IMR-90 (cell line): ENCODE measurements at regions not wholly inside any gene's neighbourhood (a gene's known extent, or its start where the extent isn't known, plus 50 kb on each side); places are given as distances from the start of the nearest gene placed in this dataset.
A peak's percentile ranks its signal among the peaks of the same experiment; 100 is the strongest.

Source experiments
- ATAC-seq: fragments of 200-7000 bp; cut with Tn5 transposase; 2 replicates; pipeline ENCODE4 v1.9.1; 2020; ENCODE audit warnings: low read depth, mild to moderate bottlenecking, moderate library complexity
- BruUV-seq: library from RNA; stranded (reverse); fragments of 400-500 nt; replicated peaks from 2 replicates; lab custom pipeline; 2021; lab: Mats Ljungman, UMichigan
- CTCF ChIA-PET: fragments of 300-600 bp; formaldehyde crosslinking; extraction: SDS; loops from one replicate; lab custom pipeline; 2021; ENCODE audit warnings: antibody characterized with exemption; lab: Yijun Ruan, JAX
- POLR2A ChIA-PET: fragments of 300-600 bp; sonication (Branson Sonifier 250); formaldehyde crosslinking; loops from one replicate; lab custom pipeline; 2022; ENCODE audit warnings: antibody characterized with exemption; ENCODE audit not compliant: unreplicated experiment; lab: Charles Lee
- DNase-seq: peaks from one replicate; pipeline ENCODE4 v3.0.0; 2013
- H2AFZ ChIP-seq: replicated peaks from 2 replicates; pipeline ENCODE3; 2013; ENCODE audit warnings: low read length, mild to moderate bottlenecking; ENCODE audit not compliant: poor library complexity
- H2AK5ac ChIP-seq: 2 replicates; pipeline ENCODE4 v1.6.1; 2013; ENCODE audit warnings: low read depth, low read length, inconsistent platforms
- H2AK9ac ChIP-seq: replicated peaks from 2 replicates; pipeline ENCODE3; 2013; ENCODE audit warnings: mild to moderate bottlenecking, low read depth, low read length, moderate library complexity; ENCODE audit not compliant: poor library complexity
- H2BK120ac ChIP-seq: 2 replicates; pipeline ENCODE4 v1.6.1; 2013; ENCODE audit warnings: low read depth, low read length, inconsistent platforms
- H2BK15ac ChIP-seq: 3 replicates; pipeline ENCODE4 v1.6.1; 2013; ENCODE audit warnings: low read depth, low read length, inconsistent platforms
- H2BK20ac ChIP-seq: 2 replicates; pipeline ENCODE4 v1.6.1; 2013; ENCODE audit warnings: low read depth, mild to moderate bottlenecking, inconsistent platforms, low read length, moderate library complexity
- H2BK5ac ChIP-seq: 2 replicates; pipeline ENCODE4 v1.6.1; 2013; ENCODE audit warnings: mild to moderate bottlenecking, low read depth, low read length, inconsistent platforms; ENCODE audit not compliant: poor library complexity, severe bottlenecking
- H3K14ac ChIP-seq: replicated peaks from 2 replicates; pipeline ENCODE4 v1.6.1; 2013; ENCODE audit warnings: low read depth, low read length, inconsistent platforms
- H3K18ac ChIP-seq: 2 replicates; pipeline ENCODE4 v1.6.1; 2013; ENCODE audit warnings: low read depth, low read length, control low read depth
- H3K23ac ChIP-seq: 2 replicates; pipeline ENCODE4 v1.6.1; 2013; ENCODE audit warnings: low read depth, low read length, inconsistent platforms
- H3K27ac ChIP-seq: 2 replicates; pipeline ENCODE4 v1.5.1; 2013; ENCODE audit warnings: mild to moderate bottlenecking, control low read depth, low read length; ENCODE audit not compliant: insufficient read depth
- H3K27me3 ChIP-seq: 2 replicates; pipeline ENCODE4 v1.6.1; 2013; ENCODE audit warnings: low read length; ENCODE audit not compliant: control insufficient read depth, insufficient read depth
- H3K36me3 ChIP-seq: 2 replicates; pipeline ENCODE4 v1.6.1; 2013; ENCODE audit warnings: low read length, mixed read lengths; ENCODE audit not compliant: control insufficient read depth, insufficient read depth
- H3K4ac ChIP-seq: 2 replicates; pipeline ENCODE4 v1.6.1; 2013; ENCODE audit warnings: low read depth, low read length, inconsistent platforms
- H3K4me1 ChIP-seq: 2 replicates; pipeline ENCODE4 v1.6.1; 2013; ENCODE audit warnings: low read length, mixed read lengths; ENCODE audit not compliant: control insufficient read depth, insufficient read depth
- H3K4me2 ChIP-seq: 2 replicates; pipeline ENCODE4 v1.6.1; 2013; ENCODE audit warnings: low read depth, mild to moderate bottlenecking, control low read depth, low read length, moderate library complexity
- H3K4me3 ChIP-seq: 2 replicates; pipeline ENCODE4 v1.5.1; 2013; ENCODE audit warnings: low read depth, mild to moderate bottlenecking, control low read depth, low read length, moderate library complexity; ENCODE audit not compliant: insufficient read depth
- H3K56ac ChIP-seq: 2 replicates; pipeline ENCODE4 v1.6.1; 2013; ENCODE audit warnings: low read length, inconsistent platforms; ENCODE audit not compliant: insufficient read depth; ENCODE audit errors: extremely low read depth
- H3K79me1 ChIP-seq, 2 experiments: 2 replicates each; pipeline ENCODE4 v1.6.1; 2013; ENCODE audit warnings: low read length in 2 of 2, inconsistent platforms in 1 of 2, low read depth in 1 of 2
- H3K9ac ChIP-seq: 2 replicates; pipeline ENCODE4 v1.6.1; 2013; ENCODE audit warnings: low read depth, low read length, control low read depth
- H3K9me1 ChIP-seq: 2 replicates; pipeline ENCODE4 v1.6.1; 2013; ENCODE audit warnings: low read length, inconsistent platforms; ENCODE audit not compliant: insufficient read depth
- H3K9me3 ChIP-seq: 2 replicates; pipeline ENCODE4 v1.6.1; 2013; ENCODE audit warnings: low read length; ENCODE audit not compliant: control insufficient read depth, insufficient read depth
- H4K20me1 ChIP-seq: 2 replicates; pipeline ENCODE4 v1.6.1; 2013; ENCODE audit warnings: low read length, inconsistent platforms; ENCODE audit not compliant: insufficient read depth
- H4K5ac ChIP-seq: 2 replicates; pipeline ENCODE4 v1.6.1; 2013; ENCODE audit warnings: mild to moderate bottlenecking, low read depth, low read length, control low read depth
- H4K8ac ChIP-seq, 2 experiments: 2 replicates each; pipeline ENCODE4 v1.6.1; 2013; ENCODE audit warnings: low read depth in 2 of 2, low read length in 2 of 2, control low read depth in 1 of 2, inconsistent platforms in 1 of 2
- H4K91ac ChIP-seq: 2 replicates; pipeline ENCODE4 v1.6.1; 2013; ENCODE audit warnings: low read depth, low read length, inconsistent platforms; ENCODE audit not compliant: insufficient read depth
- BHLHE40 ChIP-seq: fragments of 150-350 bp; IDR thresholded peaks from 2 replicates; pipeline ENCODE4 v1.6.1; 2016; ENCODE audit warnings: mild to moderate bottlenecking, low read depth, low read length
- CEBPB ChIP-seq: IDR thresholded peaks from 2 replicates; pipeline ENCODE4 v1.6.1; 2012; ENCODE audit warnings: low read depth, low read length, improper control_type of control experiment
- CHD1 ChIP-seq: IDR thresholded peaks from 2 replicates; pipeline ENCODE4 v1.6.1; 2012; ENCODE audit warnings: low read depth, low read length, improper control_type of control experiment
- FOS ChIP-seq: fragments of 150-350 bp; IDR thresholded peaks from 2 replicates; pipeline ENCODE4 v1.6.1; 2016; ENCODE audit warnings: low read depth, low read length
- MAFK ChIP-seq: IDR thresholded peaks from 2 replicates; pipeline ENCODE4 v1.6.1; 2012; ENCODE audit warnings: low read depth, low read length, improper control_type of control experiment
- MAZ ChIP-seq: IDR thresholded peaks from 2 replicates; pipeline ENCODE4 v1.6.1; 2012; ENCODE audit warnings: low read depth, mild to moderate bottlenecking, low read length, improper control_type of control experiment, moderate library complexity, borderline replicate concordance
- MXI1 ChIP-seq: IDR thresholded peaks from 2 replicates; pipeline ENCODE4 v1.6.1; 2012; ENCODE audit warnings: low read depth, mild to moderate bottlenecking, low read length, moderate library complexity, borderline replicate concordance
- NFE2L2 ChIP-seq: fragments of 150-350 bp; IDR thresholded peaks from 2 replicates; pipeline ENCODE4 v1.6.1; 2016; ENCODE audit warnings: low read depth, mild to moderate bottlenecking, low read length
- POLR2A ChIP-seq: IDR thresholded peaks from 2 replicates; pipeline ENCODE4 v1.6.1; 2012; ENCODE audit warnings: mild to moderate bottlenecking, low read depth, low read length
- RAD21 ChIP-seq: IDR thresholded peaks from 2 replicates; pipeline ENCODE4 v1.6.1; 2012; ENCODE audit warnings: low read length, improper control_type of control experiment
- RCOR1 ChIP-seq: IDR thresholded peaks from 2 replicates; pipeline ENCODE4 v1.6.1; 2012; ENCODE audit warnings: mild to moderate bottlenecking, low read length, improper control_type of control experiment; ENCODE audit not compliant: insufficient replicate concordance
- RFX5 ChIP-seq: IDR thresholded peaks from 2 replicates; pipeline ENCODE4 v1.8.0; 2012; ENCODE audit warnings: low read depth, mild to moderate bottlenecking, low read length, moderate library complexity
- SMC3 ChIP-seq: fragments of 150-350 bp; IDR thresholded peaks from 2 replicates; pipeline ENCODE4 v1.6.1; 2016; ENCODE audit warnings: low read depth, mild to moderate bottlenecking, antibody characterized with exemption, low read length, moderate library complexity
- WGBS, 2 experiments: methylation state at CpG; one replicate each; pipeline versions ENCODE4 v1.1.5 to v1.1.7; 2013; ENCODE audit warnings: missing lambda C conversion rate in 2 of 2; ENCODE audit not compliant: insufficient read length in 1 of 2; ENCODE audit errors: extremely low coverage in 2 of 2; 5-methylcytosine and 5-hydroxymethylcytosine counted together
- dilution Hi-C: fragments of 300-500 bp; cut with HindIII; formaldehyde crosslinking; loops from one replicate; pipeline ENCODE4 v1.14.3; 2018; ENCODE audit warnings: low sequenced_read_pairs; ENCODE audit not compliant: unreplicated experiment
- in situ Hi-C: fragments of 300-500 bp; cut with MboI; formaldehyde crosslinking; loops from 3 replicates; pipeline ENCODE4 v1.14.3; 2019; ENCODE audit warnings: low sequenced_read_pairs, inconsistent platforms, mixed read lengths
- intact Hi-C: fragments of 100-400 bp; cut with micrococcal nuclease; formaldehyde crosslinking; loops from 2 replicates; pipeline ENCODE4 v1.10.0; 2022
- TF ChIP-seq, protein P1 (sequence below): fragments of 150-350 bp; IDR thresholded peaks from 2 replicates; pipeline ENCODE4 v1.6.1; 2016; ENCODE audit warnings: low read depth, mild to moderate bottlenecking, low read length, moderate library complexity, borderline replicate concordance
- TF ChIP-seq, protein P2 (sequence below): conservative IDR thresholded peaks from 2 replicates; pipeline ENCODE4 v1.5.1; 2012; ENCODE audit warnings: mild to moderate bottlenecking, low read depth, low read length, improper control_type of control experiment

DNA sequence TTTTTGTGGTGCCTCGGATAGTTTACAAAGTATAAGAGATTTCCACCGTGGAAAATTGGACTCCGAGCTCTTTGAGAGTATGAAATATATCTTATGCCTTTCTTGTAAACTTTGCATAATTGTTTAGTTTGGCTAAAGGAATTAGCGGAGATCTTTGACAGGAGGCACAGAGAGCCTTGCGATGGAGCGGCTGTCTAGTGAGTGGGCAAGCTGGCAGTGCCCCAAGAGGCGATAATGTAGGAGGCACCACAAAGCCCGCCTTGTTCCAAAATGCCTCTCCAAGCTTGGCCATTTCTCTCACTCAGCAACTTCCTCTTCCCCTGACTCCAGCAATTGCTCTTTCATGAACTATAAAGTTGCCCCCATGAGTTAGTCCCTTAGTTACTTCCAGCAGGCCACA is 270.1 kb upstream of the PRICKLE1 start:
- Histone ChIP-seq H3K79me1 (no peaks in the 10 kb centered on the region), H3K4ac (peak overlapping the region; percentile 14; the same call in 1 of the 2 replicates), H4K20me1 (no peaks in the 10 kb centered on the region), H4K91ac (peak overlapping the region; percentile 14; the same call in 1 of the 2 replicates), H2AFZ (no peak overlapping the region), H3K18ac (peak overlapping the region; percentile 92), H4K5ac (peak overlapping the region; percentile 87), H3K56ac (no peak overlapping the region), H2BK20ac (peak overlapping the region; percentile 36; the same call in 1 of the 2 replicates), H3K4me2 (peak overlapping the region; percentile 50), H2AK5ac (peak overlapping the region; percentile 0; the same call in 1 of the 2 replicates), H3K27ac (peak overlapping the region; percentile 76; the same call in 1 of the 2 replicates), H4K8ac (peak overlapping the region in 1 of 2 experiments; percentile 55; a peak in 2 of 4 replicates), H2BK120ac (peak overlapping the region; percentile 56), H3K9me3 (no peaks in the 10 kb centered on the region), H3K23ac (peak overlapping the region; percentile 22), H3K9me1 (0 out of 2 replicates have a peak, but pooled peaks cover 3% of the 10 kb centered on the region), H3K4me3 (no peak overlapping the region), H2BK5ac (no peak overlapping the region), H3K9ac (no peak overlapping the region), H3K36me3 (no peaks in the 10 kb centered on the region), H3K4me1 (peaks cover 13% of the 10 kb centered on the region), H3K27me3 (no peaks in the 10 kb centered on the region), H3K14ac (no peak overlapping the region; the same call in 1 of the 2 replicates), H2AK9ac (no peak overlapping the region), H2BK15ac (no peak overlapping the region)
- dilution Hi-C loops (no loop called here), in situ Hi-C loops (no loop called here), intact Hi-C loops (loop anchor here (10.0 kb wide), 1 partner anchor 475 kb away; no protein-coding TSS in a partner anchor)
- ChIA-PET CTCF (interaction anchor here (0.6 to 1.2 kb wide), 4 partner anchors 10 to 476 kb away, joined by 3 to 4 read pairs (median 4); no protein-coding TSS in a partner anchor), POLR2A (no interaction called here)
- DNase-seq = peak; percentile 8
- BruUV-seq = no TSS peak
- TF ChIP-seq RAD21 = no peak
- TF ChIP-seq MAFK = no peak
- TF ChIP-seq MXI1 = no peak
- no peak for TF ChIP-seq RCOR1
- TF ChIP-seq CEBPB = no peak
- TF ChIP-seq, protein P1, sequence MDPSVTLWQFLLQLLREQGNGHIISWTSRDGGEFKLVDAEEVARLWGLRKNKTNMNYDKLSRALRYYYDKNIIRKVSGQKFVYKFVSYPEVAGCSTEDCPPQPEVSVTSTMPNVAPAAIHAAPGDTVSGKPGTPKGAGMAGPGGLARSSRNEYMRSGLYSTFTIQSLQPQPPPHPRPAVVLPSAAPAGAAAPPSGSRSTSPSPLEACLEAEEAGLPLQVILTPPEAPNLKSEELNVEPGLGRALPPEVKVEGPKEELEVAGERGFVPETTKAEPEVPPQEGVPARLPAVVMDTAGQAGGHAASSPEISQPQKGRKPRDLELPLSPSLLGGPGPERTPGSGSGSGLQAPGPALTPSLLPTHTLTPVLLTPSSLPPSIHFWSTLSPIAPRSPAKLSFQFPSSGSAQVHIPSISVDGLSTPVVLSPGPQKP = no peak
- no peak for TF ChIP-seq RFX5
- TF ChIP-seq, protein P2, sequence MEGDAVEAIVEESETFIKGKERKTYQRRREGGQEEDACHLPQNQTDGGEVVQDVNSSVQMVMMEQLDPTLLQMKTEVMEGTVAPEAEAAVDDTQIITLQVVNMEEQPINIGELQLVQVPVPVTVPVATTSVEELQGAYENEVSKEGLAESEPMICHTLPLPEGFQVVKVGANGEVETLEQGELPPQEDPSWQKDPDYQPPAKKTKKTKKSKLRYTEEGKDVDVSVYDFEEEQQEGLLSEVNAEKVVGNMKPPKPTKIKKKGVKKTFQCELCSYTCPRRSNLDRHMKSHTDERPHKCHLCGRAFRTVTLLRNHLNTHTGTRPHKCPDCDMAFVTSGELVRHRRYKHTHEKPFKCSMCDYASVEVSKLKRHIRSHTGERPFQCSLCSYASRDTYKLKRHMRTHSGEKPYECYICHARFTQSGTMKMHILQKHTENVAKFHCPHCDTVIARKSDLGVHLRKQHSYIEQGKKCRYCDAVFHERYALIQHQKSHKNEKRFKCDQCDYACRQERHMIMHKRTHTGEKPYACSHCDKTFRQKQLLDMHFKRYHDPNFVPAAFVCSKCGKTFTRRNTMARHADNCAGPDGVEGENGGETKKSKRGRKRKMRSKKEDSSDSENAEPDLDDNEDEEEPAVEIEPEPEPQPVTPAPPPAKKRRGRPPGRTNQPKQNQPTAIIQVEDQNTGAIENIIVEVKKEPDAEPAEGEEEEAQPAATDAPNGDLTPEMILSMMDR = no peak
- no peak for TF ChIP-seq MAZ
- TF ChIP-seq SMC3 = no peak
- TF ChIP-seq POLR2A = no peak
- TF ChIP-seq CHD1 = no peak
- TF ChIP-seq BHLHE40 = no peak
- TF ChIP-seq FOS = no peak
- no peak for TF ChIP-seq NFE2L2
- WGBS, 2 experiments = no CpG with 5 or more reads among the region's 8 CpGs
- peak; percentile 65 for ATAC-seq
